ENCODE measurements at regions not wholly inside any gene's neighbourhood (a gene's known extent, or its start where the extent isn't known, plus 50 kb on each side); places are given as distances from the start of the nearest gene placed in this dataset.

- TF ChIP-seq, protein P1, sequence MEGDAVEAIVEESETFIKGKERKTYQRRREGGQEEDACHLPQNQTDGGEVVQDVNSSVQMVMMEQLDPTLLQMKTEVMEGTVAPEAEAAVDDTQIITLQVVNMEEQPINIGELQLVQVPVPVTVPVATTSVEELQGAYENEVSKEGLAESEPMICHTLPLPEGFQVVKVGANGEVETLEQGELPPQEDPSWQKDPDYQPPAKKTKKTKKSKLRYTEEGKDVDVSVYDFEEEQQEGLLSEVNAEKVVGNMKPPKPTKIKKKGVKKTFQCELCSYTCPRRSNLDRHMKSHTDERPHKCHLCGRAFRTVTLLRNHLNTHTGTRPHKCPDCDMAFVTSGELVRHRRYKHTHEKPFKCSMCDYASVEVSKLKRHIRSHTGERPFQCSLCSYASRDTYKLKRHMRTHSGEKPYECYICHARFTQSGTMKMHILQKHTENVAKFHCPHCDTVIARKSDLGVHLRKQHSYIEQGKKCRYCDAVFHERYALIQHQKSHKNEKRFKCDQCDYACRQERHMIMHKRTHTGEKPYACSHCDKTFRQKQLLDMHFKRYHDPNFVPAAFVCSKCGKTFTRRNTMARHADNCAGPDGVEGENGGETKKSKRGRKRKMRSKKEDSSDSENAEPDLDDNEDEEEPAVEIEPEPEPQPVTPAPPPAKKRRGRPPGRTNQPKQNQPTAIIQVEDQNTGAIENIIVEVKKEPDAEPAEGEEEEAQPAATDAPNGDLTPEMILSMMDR (IDR thresholded peaks at IDR 0.05): no peak
- no peak for TF ChIP-seq GABPA (IDR thresholded peaks at IDR 0.05; ENCODE audit: low read depth)
- TF ChIP-seq YY1 (IDR thresholded peaks at IDR 0.05; ENCODE audit: low read depth): no peak
- TF ChIP-seq POLR2AphosphoS5 (IDR thresholded peaks at IDR 0.05; ENCODE audit: low read depth, low read length): no peak
- no peak for TF ChIP-seq USF2 (IDR thresholded peaks at IDR 0.05; ENCODE audit: borderline replicate concordance, low read depth, low read length)
- no peak for TF ChIP-seq TCF12 (IDR thresholded peaks at IDR 0.05)
- TF ChIP-seq RAD21 (IDR thresholded peaks at IDR 0.05; ENCODE audit: low read length): no peak
These were observed 1470.1 kb upstream of the GOT2 start for GRCh38 chr16:60204181-60204580.

All from SK-N-SH (cell line).